ENCODE measurements at regions not wholly inside any gene's neighbourhood (a gene's known extent, or its start where the extent isn't known, plus 50 kb on each side); places are given as distances from the start of the nearest gene placed in this dataset.
"Not testable (repeated sequence)": the region's sequence is repeated elsewhere in the genome, so short reads cannot be mapped to it uniquely, and the experiment has no call there.

DNA sequence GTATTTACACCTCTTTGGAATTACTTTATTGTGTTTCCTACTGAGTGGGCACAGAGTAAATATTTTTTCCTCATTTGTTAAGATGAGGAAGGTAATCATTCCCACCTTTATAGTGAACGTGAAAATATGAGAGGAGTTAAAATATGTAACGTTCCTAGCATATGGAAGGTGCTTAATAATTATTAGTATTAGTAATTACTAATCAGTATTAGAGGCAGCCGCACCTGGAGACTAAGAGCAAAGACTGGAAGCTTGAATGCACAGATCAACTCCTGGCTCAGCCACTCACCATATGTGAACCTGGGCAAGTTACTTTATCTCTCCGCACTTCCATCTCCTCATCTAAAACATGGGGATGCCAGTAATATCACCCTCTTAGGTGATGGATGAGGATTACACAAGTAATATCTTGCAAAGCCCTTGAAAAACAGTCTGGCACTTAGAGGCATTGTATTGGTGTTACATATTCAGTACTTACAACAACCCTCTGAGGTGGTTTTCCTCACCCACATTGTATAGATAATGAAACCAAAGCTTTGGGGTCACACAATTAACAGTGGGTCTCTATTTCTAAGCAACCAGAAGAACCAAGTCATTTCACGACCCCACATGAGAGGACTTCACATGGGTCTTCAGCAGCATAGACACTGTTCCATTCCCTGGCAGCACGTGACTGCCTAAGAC is 100.3 kb upstream of the KCTD1 start:
- DNase-seq, result no peak

DNA sequence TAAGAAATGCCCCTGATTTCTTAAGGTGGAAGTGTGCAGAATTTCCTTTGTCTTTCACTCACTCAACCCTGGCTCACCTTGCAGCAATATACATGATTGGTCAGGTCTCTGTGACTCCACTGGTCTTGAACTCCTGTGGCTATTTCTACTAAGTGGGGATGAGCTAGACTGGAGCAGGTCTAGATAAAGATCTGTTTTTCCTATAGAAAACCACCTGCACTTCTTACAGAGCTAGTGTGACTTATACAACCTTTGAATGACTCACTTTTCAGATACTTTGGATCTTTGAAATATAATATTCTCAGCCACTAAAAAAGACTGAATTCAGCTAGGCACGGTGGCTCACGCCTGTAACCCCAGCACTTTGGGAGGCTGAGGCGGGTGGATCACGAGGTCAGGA is 98.5 kb upstream of the KCTD1 start:
- no peak for DNase-seq

DNA sequence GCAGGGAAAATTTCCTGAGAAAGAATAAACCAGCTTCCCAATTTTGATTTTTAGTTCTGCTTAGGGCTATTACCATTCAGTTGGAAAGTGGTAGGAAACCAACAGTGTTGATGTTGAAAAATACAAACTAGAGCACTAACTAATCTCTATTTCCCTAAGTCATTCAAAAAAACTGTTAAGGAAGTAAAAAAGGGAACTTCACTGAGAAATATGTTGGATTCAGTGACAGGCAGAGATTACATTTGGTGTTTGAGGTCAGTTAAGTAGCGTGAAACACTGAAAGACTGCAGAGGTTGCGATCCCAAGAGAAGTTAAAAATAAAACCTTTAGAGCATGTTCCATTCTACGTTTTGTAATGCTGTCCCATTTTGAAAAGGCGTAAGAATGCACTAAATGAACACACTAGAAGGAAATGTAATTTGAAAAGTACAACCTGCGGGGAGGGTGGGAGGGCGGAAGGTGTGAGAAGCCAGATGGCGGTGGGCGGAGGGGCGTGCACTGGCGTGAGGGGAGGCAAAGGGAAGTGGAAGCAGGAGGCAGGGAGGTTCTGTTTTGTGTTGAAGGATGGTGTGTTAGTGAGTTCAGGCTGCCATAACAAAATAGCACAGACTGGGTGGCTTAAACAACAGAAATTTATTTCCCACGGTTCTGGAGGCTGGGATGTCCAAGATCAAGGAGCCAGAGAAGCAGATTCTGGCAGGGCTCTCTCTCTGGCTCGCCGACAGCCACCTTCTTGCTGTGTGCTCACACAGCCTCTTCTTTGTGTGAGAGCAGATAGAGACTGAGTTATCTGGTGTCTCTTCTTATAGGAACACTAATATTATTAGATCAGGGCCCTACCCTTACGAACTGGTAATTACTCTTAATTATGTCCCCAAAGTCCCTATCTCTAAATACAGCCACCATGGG is 94.3 kb upstream of the KCTD1 start:
- DNase-seq, result no peak

DNA sequence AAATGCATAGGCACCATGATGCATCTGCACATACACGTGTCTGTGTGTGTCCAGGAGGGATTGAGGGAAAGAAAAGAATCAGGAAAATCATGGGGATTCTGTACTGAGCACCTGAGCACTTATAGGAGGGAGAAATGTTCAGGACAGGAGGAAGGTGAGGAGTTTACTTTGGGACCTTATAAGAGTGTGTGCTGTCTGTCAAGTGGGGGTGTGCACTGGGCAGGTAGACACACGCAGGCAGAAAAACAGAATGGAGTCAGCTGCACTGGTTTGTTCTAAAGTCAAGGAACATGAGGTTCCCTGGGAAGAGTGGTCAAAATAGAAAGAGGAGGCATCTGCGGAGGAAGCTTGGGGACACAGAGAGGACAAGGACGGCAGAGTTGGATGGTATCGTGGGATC is 92.2 kb upstream of the KCTD1 start:
- DNase-seq, result no peak

DNA sequence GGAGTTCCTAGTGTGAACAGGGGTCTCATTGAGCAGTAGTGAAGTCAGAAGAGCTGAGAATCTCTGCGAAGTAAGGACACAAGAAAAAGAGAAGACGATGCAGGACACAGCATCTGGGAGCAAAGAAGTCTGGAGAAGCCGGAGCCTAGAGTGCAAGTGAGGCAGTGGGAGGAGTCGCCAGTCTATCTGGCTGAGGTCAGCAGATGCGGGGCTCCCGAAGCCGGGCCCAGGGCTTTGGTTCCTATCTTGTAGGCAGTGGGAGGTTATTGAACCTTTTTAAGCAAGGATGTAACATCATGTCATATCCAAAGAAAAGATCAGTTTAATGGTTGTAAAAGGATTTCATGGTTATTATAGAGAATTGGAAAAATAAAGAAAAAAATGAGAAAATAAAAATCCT is 90.8 kb upstream of the KCTD1 start:
- no peak for DNase-seq

DNA sequence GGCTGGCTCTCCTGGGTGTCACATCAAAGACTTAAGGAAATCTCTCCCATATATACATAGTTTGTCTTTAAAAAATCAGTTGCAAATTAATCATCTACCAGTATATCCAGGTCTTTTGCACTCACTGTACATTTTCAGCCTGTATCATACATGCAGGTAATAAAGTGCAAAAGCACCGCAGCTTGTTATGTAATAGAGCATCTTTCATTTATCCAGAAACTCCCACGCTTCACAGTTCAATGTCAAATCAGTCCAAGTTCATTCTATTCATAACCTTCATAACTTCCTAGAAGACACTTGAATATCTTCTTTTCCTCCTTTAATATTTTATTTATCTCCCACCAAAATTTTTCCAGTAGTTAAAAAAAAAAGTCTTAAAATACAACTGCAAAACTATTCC is 89.6 kb upstream of the KCTD1 start:
- DNase-seq, result no peak

DNA sequence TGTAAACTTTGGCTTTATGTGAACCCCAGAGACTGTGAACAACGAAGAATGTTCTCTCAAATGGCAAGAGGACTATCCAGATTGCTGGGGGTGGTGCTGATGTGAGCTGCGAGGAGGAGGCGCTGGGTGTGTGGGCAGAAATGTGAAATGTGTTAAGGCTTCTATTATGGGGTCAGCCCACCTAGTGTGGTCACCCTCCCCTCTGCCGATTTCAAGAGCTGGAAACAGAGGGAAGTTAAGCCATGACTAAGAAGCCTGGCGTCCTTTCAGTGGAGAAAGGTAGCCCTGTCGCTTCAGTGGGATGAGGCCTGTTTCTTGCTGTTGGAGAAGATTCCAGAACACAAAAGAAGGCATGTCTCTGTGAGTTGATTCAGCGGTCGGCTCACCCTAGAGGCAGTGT is 89.0 kb upstream of the KCTD1 start:
- DNase-seq, result no peak

DNA sequence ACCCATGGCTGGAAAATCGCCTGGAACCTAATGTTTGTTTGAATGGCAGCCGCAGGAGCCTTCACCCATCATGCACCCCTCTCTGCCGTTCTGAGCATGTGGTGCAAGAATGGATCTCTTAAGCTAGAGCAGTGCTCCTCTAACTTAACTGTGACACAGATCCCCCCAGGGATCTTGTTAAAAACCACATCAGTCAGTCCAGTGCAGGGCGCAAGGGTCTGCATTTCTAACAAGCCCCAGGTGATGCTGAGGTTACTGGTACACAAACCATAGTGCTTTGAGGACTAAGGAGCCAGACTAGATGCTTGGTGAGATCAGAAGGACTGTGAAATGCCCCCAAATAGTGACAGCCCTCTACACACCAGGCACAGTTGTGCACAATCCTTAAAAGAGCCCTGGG is 87.1 kb upstream of the KCTD1 start:
- no peak for DNase-seq

DNA sequence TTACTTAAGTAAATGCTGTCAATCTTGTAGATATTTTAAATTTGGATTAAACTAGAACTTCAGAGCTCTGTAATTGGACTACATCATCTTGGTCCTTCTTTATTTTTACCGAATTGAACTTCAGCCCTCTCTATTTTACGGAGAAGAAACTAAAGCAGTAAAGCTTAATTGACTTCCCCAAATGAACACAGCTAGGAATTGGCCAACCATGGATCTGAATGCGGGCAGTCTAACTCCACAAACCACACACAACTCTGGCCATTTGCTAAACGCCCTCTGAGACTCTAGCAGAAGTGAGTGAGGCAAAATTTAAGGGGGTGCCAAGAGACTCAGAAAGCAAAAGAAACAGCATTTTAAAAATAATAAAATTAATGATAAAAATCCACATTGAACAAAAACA is 86.3 kb upstream of the KCTD1 start:
- DNase-seq, result no peak

DNA sequence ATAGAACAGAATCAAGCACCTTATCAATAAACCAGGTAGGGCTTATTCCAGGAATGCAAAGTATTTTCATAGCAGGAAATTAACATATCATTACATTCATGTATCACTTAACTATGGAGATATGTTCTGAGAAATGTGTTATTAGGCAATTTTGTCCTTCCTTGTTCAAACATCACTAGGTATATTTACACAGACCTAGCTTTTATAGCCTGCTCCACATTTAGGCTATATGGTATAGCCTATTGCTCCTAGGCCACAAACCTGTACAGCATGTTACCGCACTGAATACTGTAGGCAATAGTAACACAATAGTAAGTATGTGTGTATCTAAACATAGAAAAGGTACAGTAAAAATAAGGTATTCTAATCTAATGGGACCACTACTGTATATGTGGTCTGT is 82.8 kb upstream of the KCTD1 start:
- no peak for DNase-seq

DNA sequence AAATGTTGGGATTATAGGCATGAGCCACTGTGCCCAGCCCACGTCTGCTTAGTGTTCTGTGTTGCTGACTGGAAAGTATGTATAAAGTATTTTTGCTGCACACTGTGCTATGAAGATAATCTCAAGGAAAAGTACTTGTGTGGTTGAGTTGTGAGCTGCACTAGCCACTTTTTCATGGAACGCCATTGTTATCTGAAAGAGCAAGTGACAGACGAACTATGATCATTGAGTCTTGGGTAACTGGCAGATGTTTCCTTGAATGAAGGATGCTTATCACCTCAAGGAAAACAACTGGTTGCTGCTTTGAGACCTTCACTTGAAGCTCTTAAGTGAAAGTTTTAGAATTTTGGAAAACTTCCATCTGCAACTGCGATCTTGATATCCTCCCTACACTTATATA is 82.2 kb upstream of the KCTD1 start:
- no peak for DNase-seq

DNA sequence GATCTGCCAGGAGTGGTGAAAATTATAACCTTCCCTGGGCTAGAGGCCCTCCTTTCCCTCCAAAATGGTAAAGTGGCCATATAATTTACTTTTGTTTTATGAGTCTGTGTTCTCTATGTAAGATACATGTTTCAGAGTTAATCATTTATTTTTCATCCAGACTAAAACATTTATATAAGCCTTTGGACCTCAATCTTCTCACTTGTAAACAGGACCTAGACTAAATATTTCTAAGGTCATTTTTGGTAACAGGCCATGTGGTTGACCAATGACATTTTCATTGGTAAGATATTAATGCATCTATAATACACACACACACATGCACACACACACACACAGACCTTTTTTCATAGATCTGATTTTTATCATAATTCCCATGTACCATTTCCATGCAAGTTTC is 79.7 kb upstream of the KCTD1 start:
- no peak for DNase-seq

DNA sequence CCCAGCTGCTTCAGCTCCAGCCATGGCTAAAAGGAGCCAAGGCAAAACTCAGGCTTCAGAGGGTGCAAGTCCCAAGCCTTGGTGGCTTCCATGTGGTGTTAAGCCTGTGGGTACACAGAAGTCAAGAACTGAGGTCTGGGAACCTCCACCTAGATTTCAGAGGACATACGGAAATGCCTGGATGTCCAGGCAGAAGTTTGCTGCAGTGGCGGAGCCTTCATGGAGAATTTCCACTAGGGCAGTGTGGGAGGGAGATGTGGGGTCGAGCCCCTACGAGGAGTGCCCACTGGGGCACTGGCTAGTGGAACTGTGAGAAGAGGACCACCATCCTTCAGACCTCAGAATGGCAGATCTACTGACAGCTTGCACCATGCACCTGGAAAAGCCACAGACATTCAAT is 76.1 kb upstream of the KCTD1 start:
- no peak for DNase-seq

DNA sequence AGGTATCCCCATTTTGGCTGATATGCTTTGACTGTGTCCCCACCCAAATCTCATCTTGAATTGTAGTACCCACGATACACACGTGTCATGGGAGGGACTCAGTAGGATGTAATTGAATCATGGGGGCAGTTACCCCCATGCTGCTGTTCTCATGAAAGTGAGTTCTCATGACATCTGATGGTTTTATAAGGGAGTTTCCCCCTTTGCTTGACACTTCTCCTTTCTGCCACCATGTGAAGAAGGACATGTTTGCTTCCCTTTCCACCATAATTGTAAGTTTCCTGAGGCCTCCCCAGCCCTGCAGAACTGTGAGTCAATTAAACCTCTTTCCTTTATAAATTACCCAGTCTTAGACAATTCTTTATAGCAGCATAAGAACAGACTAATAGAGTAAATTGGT is 75.0 kb upstream of the KCTD1 start:
- not testable (repeated sequence) for DNase-seq

DNA sequence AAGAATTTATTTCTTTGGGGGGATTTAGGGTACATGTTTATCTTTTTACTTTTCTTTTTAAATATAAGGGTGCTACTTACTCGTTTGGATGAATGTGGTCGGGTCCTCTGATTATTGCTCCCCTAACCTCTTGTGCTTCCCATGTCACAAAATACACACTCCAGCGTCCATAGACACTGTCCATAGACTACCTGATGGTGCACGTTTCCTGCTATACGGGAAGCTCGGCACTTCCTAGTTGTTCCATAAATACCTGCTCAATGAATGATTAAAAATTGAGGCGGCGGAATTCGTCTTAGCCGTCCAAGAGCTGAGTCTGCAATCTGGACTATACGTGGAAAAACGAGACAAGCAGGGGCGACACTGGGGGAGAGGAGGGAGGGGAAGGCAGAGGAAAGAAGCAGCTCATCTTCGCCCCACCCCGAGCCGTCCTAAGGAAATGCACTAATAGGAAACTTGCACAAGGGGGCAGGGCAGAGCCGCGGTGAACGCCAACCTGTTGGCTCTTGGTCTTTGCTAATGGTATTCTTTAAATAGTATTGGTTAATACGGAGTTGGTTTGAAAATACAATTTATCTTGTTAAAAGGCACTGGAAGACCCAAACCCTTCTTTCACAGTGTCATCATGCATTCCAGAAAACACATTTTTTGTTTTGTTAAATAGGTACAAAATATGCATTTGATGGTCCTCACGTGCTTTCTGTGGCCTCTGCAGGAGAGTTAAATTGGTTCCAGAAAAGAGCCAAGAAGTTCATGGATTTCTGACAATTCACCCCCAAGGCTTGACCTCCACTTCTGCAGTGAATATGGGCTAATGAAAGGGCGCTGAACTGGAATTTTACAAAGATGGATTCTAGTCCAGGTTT is 73.0 kb upstream of the KCTD1 start:
- peak; percentile 22 for DNase-seq

DNA sequence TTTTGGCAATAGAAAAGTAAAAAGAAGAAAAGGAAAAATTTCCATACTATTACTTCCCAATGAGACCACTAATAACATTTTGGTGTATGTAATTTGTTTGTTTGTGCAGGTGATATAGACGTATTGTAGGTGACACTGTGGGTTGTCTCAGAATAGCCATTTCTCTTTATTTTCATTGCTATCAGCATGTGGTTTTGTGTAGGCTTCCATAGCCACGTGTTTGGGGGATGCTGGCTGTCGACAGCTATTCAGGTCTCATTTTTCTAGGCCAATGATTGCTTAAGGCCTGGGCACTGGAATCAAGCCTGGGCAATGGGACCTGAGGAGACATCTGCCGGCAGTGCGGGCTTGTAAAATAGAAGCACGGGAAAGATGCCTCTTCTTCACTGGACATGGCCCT is 71.0 kb upstream of the KCTD1 start:
- no peak for DNase-seq

DNA sequence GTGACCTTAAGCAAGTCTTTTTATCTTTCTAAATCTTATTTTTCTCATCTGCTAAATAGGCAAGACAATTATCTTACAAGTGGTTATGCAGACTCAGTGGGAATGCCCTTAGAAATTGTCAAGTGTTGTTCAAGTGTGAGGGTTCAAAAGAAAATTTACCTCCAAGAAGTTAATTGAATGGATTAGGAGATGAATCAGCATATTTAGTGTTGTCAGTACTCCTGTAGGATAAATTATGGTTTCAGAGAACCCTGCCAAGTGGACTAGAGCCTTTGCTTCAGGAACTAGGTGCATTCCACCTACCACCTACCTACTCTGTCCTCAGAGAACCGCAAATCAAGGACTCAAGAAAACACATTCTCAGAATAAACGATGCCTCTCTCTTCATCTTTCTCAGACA is 69.8 kb upstream of the KCTD1 start:
- DNase-seq, result no peak

DNA sequence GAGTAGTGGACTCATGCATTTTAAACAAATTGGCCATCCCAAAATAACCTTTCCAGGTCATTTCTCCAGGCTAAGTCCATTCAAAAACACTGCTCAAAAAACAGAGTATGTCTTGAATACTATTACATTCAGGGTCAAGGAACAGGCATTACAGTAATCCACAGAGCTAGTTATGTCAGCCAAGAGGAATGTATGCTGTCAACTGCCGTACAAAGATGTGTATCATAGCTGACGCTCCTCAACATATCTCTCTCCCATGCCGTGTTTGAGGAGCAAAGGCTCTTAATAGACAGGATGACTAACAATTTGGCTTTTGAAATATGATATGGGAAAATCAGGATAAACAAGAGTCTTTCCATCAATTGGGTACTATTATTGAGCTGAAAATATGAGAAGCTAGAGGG is 68.8 kb upstream of the KCTD1 start:
- no peak for DNase-seq

DNA sequence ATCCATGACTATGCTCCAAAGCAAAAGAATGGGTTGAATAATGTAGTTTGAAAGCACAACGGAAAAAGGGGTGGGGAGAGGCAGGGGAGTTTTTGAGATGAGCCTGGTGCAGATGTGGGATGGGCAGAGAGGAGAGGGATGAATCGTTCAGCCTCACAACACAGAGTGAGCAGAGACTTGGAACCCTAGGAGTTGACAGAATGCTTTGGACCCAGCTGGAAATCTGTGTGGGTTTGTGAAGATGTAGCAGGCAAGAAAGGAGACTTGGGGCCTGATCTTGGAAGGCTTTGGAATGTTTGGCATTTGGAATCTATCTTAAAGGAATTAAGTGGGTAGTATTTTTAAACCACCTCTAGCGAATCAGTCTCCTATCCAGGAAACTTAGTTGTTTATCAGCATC is 66.0 kb upstream of the KCTD1 start:
- DNase-seq, result no peak

Data from CD4-positive, alpha-beta T cell treated with Interferon gamma for 1 hour (primary cell).